HCT116 (cell line): ENCODE measurements at regions not wholly inside any gene's neighbourhood (a gene's known extent, or its start where the extent isn't known, plus 50 kb on each side); places are given as distances from the start of the nearest gene placed in this dataset.

Experiments used
- ATAC-seq: fragments of 200-7000 bp; cut with Tn5 transposase; 2 replicates; pipeline ENCODE4 v1.9.1; 2020; ENCODE audit warnings: mild to moderate bottlenecking, moderate library complexity
- BruUV-seq: library from RNA; stranded (reverse); fragments of 400-500 nt; replicated peaks from 2 replicates; lab custom pipeline; 2021; lab: Mats Ljungman, UMichigan
- CTCF ChIA-PET: fragments of 300-600 bp; sonication (Branson Sonifier 250); formaldehyde crosslinking; loops from one replicate; lab custom pipeline; 2021; ENCODE audit warnings: antibody characterized with exemption; lab: Charles Lee
- POLR2A ChIA-PET: fragments of 300-600, 350-600 bp; sonication (Branson Sonifier 250); formaldehyde crosslinking; loops from one replicate; lab custom pipeline; 2021; ENCODE audit warnings: antibody characterized with exemption; lab: Charles Lee
- RAD21 ChIA-PET, 2 experiments: fragments of 300-600 bp; sonication (Branson Sonifier 250); formaldehyde crosslinking; loops; one replicate each; lab custom pipeline; 2023; ENCODE audit warnings: low total read pairs in 2 of 2; ENCODE audit not compliant: uncharacterized antibody in 2 of 2, unreplicated experiment in 2 of 2, low non-redundant PET in 1 of 2; lab: Charles Lee
- DNase-seq: peaks from one replicate; pipeline ENCODE4 v3.0.0-alpha.2; 2010; ENCODE audit warnings: low read depth, low spot score
- H2AFZ ChIP-seq: fragments of 200-600 bp; shearing (Covaris generic), sonication (generic); 2 replicates; pipeline ENCODE4 v1.6.1; 2017; ENCODE audit warnings: low read depth, mixed run types, mixed read lengths, antibody characterized with exemption, low read length; ENCODE audit not compliant: poor library complexity, severe bottlenecking
- H3K27ac ChIP-seq: 2 replicates; pipeline ENCODE4 v1.5.1; 2012; ENCODE audit warnings: low read depth, low read length
- H3K27me3 ChIP-seq: fragments of 200-600 bp; sonication (generic); 2 replicates; pipeline ENCODE4 v1.6.1; 2016; ENCODE audit warnings: mixed run types, low read length, mixed read lengths; ENCODE audit not compliant: insufficient read depth
- H3K36me3 ChIP-seq, 2 experiments: fragments of 200-500 bp in 1 of 2; fragments of 200-600 bp in 1 of 2; sonication (Bioruptor generic) in 1 of 2; sonication (generic) in 1 of 2; 2 replicates each; pipeline versions ENCODE4 v1.5.1 to v1.6.1; 2014 to 2016; ENCODE audit warnings: low read length in 2 of 2, inconsistent platforms in 1 of 2, mixed read lengths in 1 of 2, mixed run types in 1 of 2; ENCODE audit not compliant: insufficient read depth in 2 of 2, control insufficient read depth in 1 of 2
- H3K4me1 ChIP-seq, 2 experiments: fragments of 200-600 bp in 1 of 2; sonication (generic) in 1 of 2; 2 replicates each; pipeline versions ENCODE4 v1.5.1 to v1.6.1; 2012 to 2017; ENCODE audit warnings: low read length in 2 of 2, inconsistent platforms in 1 of 2, mild to moderate bottlenecking in 1 of 2, mixed read lengths in 1 of 2, mixed run types in 1 of 2, moderate library complexity in 1 of 2; ENCODE audit not compliant: insufficient read depth in 2 of 2, control insufficient read depth in 1 of 2
- H3K4me2 ChIP-seq: fragments of 200-600 bp; sonication (generic); 2 replicates; pipeline ENCODE4 v1.6.1; 2017; ENCODE audit warnings: mixed run types, low read length, mixed read lengths
- H3K4me3 ChIP-seq, 2 experiments: fragments of 200-600 bp in 1 of 2; sonication (generic) in 1 of 2; replicated peaks in 1 of 2; 2 replicates each; pipeline ENCODE4 v1.5.1; 2011 to 2016; ENCODE audit warnings: low read length in 2 of 2, control low read depth in 1 of 2, low read depth in 1 of 2, mild to moderate bottlenecking in 1 of 2, mixed read lengths in 1 of 2, mixed run types in 1 of 2
- H3K79me2 ChIP-seq: fragments of 200-600 bp; sonication (generic); 2 replicates; pipeline ENCODE4 v1.6.1; 2017; ENCODE audit warnings: mild to moderate bottlenecking, mixed run types, low read length, moderate library complexity, mixed read lengths; ENCODE audit not compliant: insufficient read depth
- H3K9ac ChIP-seq: fragments of 200-600 bp; sonication (generic); 2 replicates; pipeline ENCODE4 v1.6.1; 2016; ENCODE audit warnings: low read length, mixed read lengths
- H3K9me2 ChIP-seq: fragments of 200-600 bp; sonication (generic), shearing (Covaris generic); 2 replicates; pipeline ENCODE4 v1.6.1; 2017; ENCODE audit warnings: mixed run types, mild to moderate bottlenecking, moderate library complexity; ENCODE audit not compliant: insufficient read depth
- H3K9me3 ChIP-seq, 2 experiments: fragments of 200-500 bp in 1 of 2; fragments of 200-600 bp in 1 of 2; sonication (Bioruptor generic) in 1 of 2; sonication (generic) in 1 of 2; 2 replicates each; pipeline ENCODE4 v1.6.1; 2014 to 2017; ENCODE audit warnings: low read length in 2 of 2, mixed read lengths in 2 of 2, inconsistent platforms in 1 of 2, low read depth in 1 of 2, mild to moderate bottlenecking in 1 of 2, mixed run types in 1 of 2, moderate library complexity in 1 of 2; ENCODE audit not compliant: control insufficient read depth in 1 of 2, insufficient read depth in 1 of 2
- H4K20me1 ChIP-seq: fragments of 200-600 bp; sonication (generic), shearing (Covaris generic); 2 replicates; pipeline ENCODE4 v1.6.1; 2017; ENCODE audit warnings: mixed run types, mild to moderate bottlenecking, moderate library complexity; ENCODE audit not compliant: insufficient read depth
- CEBPB ChIP-seq: IDR thresholded peaks from 2 replicates; pipeline ENCODE4 v1.6.1; 2012; ENCODE audit warnings: low read depth
- ELF1 ChIP-seq: IDR thresholded peaks from 2 replicates; pipeline ENCODE4 v1.6.1; 2012; ENCODE audit warnings: low read depth, borderline replicate concordance
- EZH2 ChIP-seq: fragments of 200-600 bp; sonication (generic); IDR thresholded peaks from 2 replicates; pipeline ENCODE4 v1.6.1; 2017; ENCODE audit warnings: antibody characterized with exemption, mixed run types
- EZH2phosphoT487 ChIP-seq: fragments of 200-600 bp; IDR thresholded peaks from 2 replicates; pipeline ENCODE4 v1.6.1; 2018; ENCODE audit warnings: antibody characterized with exemption, borderline replicate concordance
- FOSL1 ChIP-seq: IDR thresholded peaks from 2 replicates; pipeline ENCODE4 v1.6.1; 2012; ENCODE audit warnings: low read depth
- MAX ChIP-seq: IDR thresholded peaks from 2 replicates; pipeline ENCODE4 v1.6.1; 2012
- POLR2AphosphoS5 ChIP-seq: IDR thresholded peaks from 2 replicates; pipeline ENCODE4 v1.6.1; 2011; ENCODE audit warnings: mild to moderate bottlenecking, low read depth, low read length, moderate library complexity
- SIN3A ChIP-seq: IDR thresholded peaks from 2 replicates; pipeline ENCODE4 v1.6.1; 2012; ENCODE audit warnings: low read depth
- SRF ChIP-seq: IDR thresholded peaks from 2 replicates; pipeline ENCODE4 v1.6.1; 2012; ENCODE audit warnings: low read depth
- TCF7L2 ChIP-seq: IDR thresholded peaks from 2 replicates; pipeline ENCODE4 v1.7.0; 2011; ENCODE audit warnings: borderline replicate concordance, inconsistent platforms; ENCODE audit not compliant: insufficient read depth, insufficient read length; ENCODE audit errors: extremely low read depth
- YY1 ChIP-seq: IDR thresholded peaks from 2 replicates; pipeline ENCODE4 v1.6.1; 2011; ENCODE audit warnings: low read length, low read depth, moderate library complexity, mild to moderate bottlenecking; ENCODE audit not compliant: insufficient replicate concordance; ENCODE audit errors: extremely low read depth
- intact Hi-C: fragments of 100-400 bp; cut with micrococcal nuclease; formaldehyde crosslinking; loops from 2 replicates; pipeline ENCODE4 v1.10.0; 2022
- TF ChIP-seq, protein P1 (sequence below), 3 experiments: fragments of 200-600 bp in 1 of 3; sonication (generic) in 1 of 3; IDR thresholded peaks in 2 of 3; conservative IDR thresholded peaks in 1 of 3; 2 replicates each; pipeline ENCODE4 v1.5.1; 2012 to 2017; ENCODE audit warnings: low read depth in 2 of 3, low read length in 2 of 3, antibody characterized with exemption in 1 of 3, borderline replicate concordance in 1 of 3, control low read depth in 1 of 3, mild to moderate bottlenecking in 1 of 3, mixed read lengths in 1 of 3, mixed run types in 1 of 3, moderate library complexity in 1 of 3; ENCODE audit not compliant: insufficient read depth in 1 of 3

- peaks cover 9 to 21% of the 10 kb centered on the region in 2 experiments; a peak in 2 of 4 replicates for H3K9me3 ChIP-seq
- RAD21 ChIA-PET = no interaction called here
- H2AFZ ChIP-seq = no peak overlapping the region
- H3K9me2 ChIP-seq = no peaks in the 10 kb centered on the region
- DNase-seq (no peak), ATAC-seq (no peak)
- CTCF ChIA-PET = no interaction called here
- no TSS peak for BruUV-seq
- no peaks in the 10 kb centered on the region for H3K27me3 ChIP-seq
- H4K20me1 ChIP-seq = no peaks in the 10 kb centered on the region
- no peak for TF ChIP-seq YY1
- TF ChIP-seq SIN3A = no peak
- no peak for TF ChIP-seq FOSL1
- no peak for TF ChIP-seq EZH2phosphoT487
- no peak for TF ChIP-seq POLR2AphosphoS5
- TF ChIP-seq, protein P1, sequence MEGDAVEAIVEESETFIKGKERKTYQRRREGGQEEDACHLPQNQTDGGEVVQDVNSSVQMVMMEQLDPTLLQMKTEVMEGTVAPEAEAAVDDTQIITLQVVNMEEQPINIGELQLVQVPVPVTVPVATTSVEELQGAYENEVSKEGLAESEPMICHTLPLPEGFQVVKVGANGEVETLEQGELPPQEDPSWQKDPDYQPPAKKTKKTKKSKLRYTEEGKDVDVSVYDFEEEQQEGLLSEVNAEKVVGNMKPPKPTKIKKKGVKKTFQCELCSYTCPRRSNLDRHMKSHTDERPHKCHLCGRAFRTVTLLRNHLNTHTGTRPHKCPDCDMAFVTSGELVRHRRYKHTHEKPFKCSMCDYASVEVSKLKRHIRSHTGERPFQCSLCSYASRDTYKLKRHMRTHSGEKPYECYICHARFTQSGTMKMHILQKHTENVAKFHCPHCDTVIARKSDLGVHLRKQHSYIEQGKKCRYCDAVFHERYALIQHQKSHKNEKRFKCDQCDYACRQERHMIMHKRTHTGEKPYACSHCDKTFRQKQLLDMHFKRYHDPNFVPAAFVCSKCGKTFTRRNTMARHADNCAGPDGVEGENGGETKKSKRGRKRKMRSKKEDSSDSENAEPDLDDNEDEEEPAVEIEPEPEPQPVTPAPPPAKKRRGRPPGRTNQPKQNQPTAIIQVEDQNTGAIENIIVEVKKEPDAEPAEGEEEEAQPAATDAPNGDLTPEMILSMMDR (IDR thresholded peaks at IDR 0.05 in 2 of 3, conservative IDR thresholded peaks at IDR 0.05 in 1 of 3; ENCODE audit: borderline replicate concordance in 1 of 3, insufficient read depth in 1 of 3, low read depth in 2 of 3, low read length in 2 of 3) = no peak
- no peak for TF ChIP-seq TCF7L2
- POLR2A ChIA-PET = no interaction called here
- H3K27ac ChIP-seq = no peak overlapping the region
- H3K9ac ChIP-seq = no peak overlapping the region
- H3K4me3 ChIP-seq = no peak overlapping the region
- H3K36me3 ChIP-seq = no peaks in the 10 kb centered on the region
- no peaks in the 10 kb centered on the region for H3K79me2 ChIP-seq
- no peak overlapping the region for H3K4me2 ChIP-seq
- H3K4me1 ChIP-seq = no peaks in the 10 kb centered on the region
- intact Hi-C loops = no loop called here
Measured at GRCh38 chr4:44017422-44017739, 431.2 kb downstream of the KCTD8 start.

DNA sequence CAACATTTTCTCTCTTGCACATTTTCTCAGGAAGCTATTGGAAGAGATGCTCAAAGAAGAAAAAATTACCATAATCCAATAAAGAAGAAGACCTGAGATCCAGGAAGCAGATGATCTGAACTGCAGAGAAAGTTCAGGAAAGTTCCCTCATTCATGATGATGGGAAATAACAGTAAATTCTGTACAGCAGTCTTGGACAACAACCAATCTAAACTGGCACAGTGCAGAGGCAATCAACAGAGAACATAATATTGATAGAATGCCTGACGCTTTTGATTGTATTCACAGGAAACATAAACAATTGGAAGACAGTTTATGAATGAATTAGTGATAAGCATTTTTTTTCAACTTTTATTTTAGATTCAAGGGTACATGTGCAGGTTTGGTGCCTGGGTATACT, 428.9 kb downstream of the KCTD8 start:
- DNase-seq = no peak
- ATAC-seq = no peak
- no peak overlapping the region for H3K4me3 ChIP-seq
- no peak overlapping the region for H2AFZ ChIP-seq
- no peaks in the 10 kb centered on the region for H3K36me3 ChIP-seq
- ChIA-PET RAD21 (no interaction called here), POLR2A (no interaction called here), CTCF (no interaction called here)
- H3K9ac ChIP-seq = no peak overlapping the region
- H3K9me2 ChIP-seq = no peaks in the 10 kb centered on the region
- no peak overlapping the region for H3K4me2 ChIP-seq
- H3K4me1 ChIP-seq = no peaks in the 10 kb centered on the region
- no peaks in the 10 kb centered on the region for H3K79me2 ChIP-seq
- no TSS peak for BruUV-seq
- TF ChIP-seq FOSL1 (no peak), ELF1 (no peak), EZH2 (no peak), MAX (no peak), SRF (no peak), CEBPB (no peak)
- intact Hi-C loops = no loop called here
- peaks cover 7 to 20% of the 10 kb centered on the region in 2 experiments; a peak in 2 of 4 replicates for H3K9me3 ChIP-seq
- H3K27ac ChIP-seq = no peak overlapping the region
- H4K20me1 ChIP-seq = no peaks in the 10 kb centered on the region
- H3K27me3 ChIP-seq = no peaks in the 10 kb centered on the region
